HG03095 (cell line): ENCODE measurements at regions not wholly inside any gene's neighbourhood (a gene's known extent, or its start where the extent isn't known, plus 50 kb on each side); places are given as distances from the start of the nearest gene placed in this dataset.
"Not testable (repeated sequence)": the region's sequence is repeated elsewhere in the genome, so short reads cannot be mapped to it uniquely, and the experiment has no call there.

Experiments
- ATAC-seq: cut with Tn5 transposase; IDR thresholded peaks from one replicate; pipeline ENCODE4 v1.9.1; 2021; ENCODE audit warnings: moderate library complexity; ENCODE audit not compliant: unreplicated experiment

- no peak for ATAC-seq
Measured at GRCh38 chr6:144474290-144474689, 189.2 kb downstream of the UTRN start.

GRCh38 chr6:144474904-144475303 is 189.8 kb downstream of the UTRN start:
- no peak for ATAC-seq

DNA sequence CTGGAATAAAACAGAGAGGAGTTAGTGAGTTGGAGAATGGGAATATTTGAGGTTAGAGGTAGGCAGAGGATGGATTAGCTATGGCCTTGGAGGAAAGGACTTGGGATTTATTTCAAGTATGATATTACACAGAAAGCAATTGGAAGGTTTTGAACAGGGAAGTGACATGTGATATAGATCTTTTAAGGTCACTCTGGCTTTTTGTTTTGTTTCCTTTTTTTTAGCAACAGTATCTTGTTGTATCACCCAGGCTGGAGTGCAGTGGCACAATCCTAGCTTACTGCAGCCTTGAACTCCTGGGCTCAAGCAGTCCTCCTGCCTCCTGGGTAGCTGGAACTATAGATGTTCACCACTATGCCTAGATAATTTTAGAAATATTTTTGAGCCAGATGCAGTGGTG is 190.3 kb downstream of the UTRN start:
- ATAC-seq = no peak

DNA sequence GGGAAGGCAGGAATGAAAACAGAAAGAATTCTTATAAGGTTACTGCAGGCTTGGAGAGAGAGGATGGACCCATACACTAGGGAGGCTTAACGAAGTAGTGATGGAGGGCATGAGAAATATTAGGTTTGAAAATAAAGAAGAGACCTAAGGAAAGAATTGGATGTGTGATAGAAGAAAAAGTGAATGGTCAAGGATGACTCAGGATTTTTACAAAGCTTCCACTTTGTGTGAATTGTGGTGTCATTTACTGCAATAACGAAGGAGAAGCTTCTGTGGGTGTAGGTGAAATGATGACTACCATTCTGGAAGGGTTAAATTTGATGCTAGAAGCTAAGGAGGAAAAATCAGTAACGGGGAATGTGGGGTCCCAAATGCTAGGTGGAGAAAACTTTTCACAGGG is 191.2 kb downstream of the UTRN start:
- no peak for ATAC-seq

- no peak for ATAC-seq
Measured at GRCh38 chr6:144477396-144477795, 192.3 kb downstream of the UTRN start.

- ATAC-seq = no peak
Measured at GRCh38 chr6:144477856-144478255, 192.7 kb downstream of the UTRN start.

DNA sequence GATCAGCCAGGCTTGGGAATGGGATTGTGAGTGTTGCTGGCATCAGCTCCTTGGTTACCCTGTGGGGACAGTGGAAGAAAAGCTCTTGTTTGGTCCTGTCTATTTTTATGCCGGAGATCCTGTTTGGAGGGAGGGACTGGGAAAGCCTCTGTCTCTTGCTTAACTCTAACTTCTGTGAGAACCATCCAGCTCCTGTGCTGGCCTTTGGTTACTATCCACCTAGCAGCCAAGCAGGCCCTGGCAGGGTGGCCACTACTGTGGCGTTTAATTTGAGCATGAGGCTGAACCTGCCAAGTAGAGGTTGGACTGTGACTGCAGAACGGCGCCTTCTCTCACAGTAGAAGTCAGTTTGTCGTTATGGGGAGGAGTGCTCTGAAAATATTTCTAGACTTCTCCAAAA is 193.3 kb downstream of the UTRN start:
- ATAC-seq = no peak

DNA sequence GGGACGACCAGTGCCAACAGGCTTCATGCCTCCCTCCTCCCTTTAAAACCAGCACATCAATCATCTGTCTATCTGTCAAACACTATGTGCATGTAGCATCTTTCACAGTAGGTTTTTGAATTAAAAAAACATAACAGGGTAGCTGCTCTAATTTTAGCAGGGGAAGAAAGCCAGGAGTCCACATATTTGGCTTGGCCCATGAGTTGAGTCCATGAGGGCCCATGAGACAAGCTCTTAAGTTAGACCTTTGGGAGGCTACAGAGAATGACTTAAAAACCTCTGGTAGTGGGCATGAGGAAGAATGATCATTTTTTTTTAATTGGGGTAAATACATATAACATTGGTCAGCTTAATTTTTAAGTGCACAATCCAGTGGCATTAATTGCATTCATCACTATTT is 194.9 kb downstream of the UTRN start:
- ATAC-seq = no peak

DNA sequence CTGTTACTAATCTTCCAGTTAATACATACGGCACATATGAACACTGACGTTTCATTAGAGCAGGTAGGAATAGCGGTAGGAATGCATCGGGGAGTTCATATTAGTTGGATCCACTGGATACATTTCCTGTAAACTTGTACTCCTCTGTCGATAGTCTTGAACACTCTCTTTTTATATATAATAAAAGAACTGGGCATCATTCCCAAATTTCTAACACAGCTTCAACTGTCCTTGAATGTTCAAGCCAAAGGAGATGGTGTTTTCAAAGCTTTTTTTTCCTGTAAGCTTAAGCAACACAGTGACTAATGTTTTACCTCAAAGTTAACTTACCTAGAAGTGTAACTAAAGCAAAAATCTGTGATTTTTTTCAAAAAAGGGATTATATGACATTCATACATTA is 195.3 kb downstream of the UTRN start:
- ATAC-seq = no peak

- ATAC-seq = no peak
Measured at GRCh38 chr6:144481527-144481926, 196.4 kb downstream of the UTRN start.

GRCh38 chr6:144482142-144482541 is 197.0 kb downstream of the UTRN start:
- ATAC-seq = peak; percentile 93

DNA sequence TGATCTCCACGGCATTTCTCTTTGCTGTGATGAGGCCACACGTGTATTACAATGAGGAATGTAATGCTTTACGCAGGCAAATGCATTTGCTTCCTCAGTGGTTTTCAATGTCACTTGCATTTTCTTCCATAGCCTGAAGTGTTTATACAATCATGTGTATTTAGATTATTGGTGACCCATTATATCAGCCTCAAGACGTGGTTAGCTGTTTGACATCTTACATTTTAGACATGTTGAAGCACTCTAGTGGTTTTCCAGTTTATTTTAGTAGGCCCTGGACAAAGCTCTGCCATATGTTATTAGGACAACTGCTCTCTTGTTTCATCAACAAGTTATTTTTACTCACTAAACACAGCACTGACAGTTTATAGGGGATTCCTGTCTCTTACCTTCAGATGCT is 200.4 kb downstream of the UTRN start:
- ATAC-seq = no peak

DNA sequence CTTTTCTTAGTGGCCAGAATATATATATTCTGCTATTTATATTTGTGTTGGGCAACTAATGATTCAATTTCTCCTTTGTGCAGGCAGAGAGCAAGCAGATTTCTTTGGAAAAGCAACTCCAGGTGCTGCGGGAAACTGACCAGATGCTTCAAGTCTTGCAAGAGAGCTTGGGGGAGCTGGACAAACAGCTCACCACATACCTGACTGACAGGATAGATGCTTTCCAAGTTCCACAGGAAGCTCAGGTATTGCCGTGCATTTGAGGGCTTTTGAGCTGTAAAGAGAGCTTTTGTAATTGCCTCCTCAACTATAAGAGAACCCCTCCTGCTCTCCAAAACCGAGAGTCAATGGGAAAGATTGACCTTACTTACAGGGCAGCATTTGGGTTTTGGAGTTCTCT is 203.5 kb downstream of the UTRN start:
- no peak for ATAC-seq

GRCh38 chr6:144493035-144493910 is 208.1 kb downstream of the UTRN start:
- no peak for ATAC-seq

DNA sequence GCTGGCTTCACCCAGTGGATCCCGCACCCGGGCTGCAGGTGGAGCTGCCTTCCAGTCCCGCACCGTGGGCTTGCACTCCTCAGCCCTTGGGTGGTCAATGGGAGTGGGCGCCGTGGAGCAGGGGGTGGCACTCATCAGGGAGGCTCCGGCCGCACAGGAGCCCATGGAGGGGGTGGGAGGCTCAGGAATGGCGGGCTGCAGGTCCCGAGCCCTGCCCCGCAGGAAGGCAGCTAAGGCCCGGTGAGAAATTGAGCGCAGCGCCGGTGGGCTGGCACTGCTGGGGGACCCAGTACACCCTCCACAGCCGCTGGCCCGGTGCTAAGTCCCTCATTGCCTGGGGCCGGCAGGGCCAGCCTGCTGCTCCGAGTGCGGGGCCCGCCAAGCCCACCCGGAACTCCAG is 209.9 kb downstream of the UTRN start:
- ATAC-seq = not testable (repeated sequence)

DNA sequence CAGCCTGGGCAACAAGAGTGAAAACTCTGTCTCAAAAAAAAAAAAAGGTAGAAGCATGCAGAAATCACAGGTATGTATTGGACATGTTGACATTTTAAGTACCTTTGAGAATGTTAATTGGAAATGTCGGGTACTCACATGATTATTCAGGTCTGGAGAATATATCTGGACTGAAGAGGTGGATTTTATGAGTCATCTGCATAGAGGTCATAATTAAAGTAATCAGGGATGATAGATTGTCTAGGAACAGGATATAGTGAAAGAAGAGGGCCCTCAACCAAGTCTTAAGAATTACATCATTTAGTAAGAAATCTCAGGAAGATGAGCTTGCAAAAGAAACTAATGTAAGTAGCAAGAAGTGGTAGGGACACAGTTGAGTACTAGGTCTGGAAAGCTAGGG is 212.5 kb downstream of the UTRN start:
- ATAC-seq = no peak

GRCh38 chr6:144500892-144501291 is 215.8 kb downstream of the UTRN start:
- no peak for ATAC-seq

DNA sequence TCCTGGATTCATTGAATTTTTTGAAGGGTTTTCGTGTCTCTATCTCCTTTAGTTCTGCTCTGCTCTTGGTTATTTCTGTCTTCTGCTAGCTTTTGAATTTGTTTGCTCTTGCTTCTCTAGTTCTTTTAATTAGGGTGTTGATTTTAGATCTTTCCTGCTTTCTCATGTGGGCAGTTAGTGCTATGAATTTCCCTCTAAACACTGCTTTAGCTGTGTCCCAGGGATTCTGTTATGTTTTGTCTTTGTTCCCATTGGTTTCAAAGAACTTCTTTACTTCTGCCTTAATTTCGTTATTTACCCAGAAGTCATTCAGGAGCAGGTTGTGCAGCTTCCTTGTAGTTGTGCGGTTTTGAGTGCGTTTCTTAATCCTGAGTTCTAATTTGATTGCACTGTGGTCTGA is 220.1 kb downstream of the UTRN start:
- not testable (repeated sequence) for ATAC-seq

GRCh38 chr6:144506051-144506450 is 220.9 kb downstream of the UTRN start:
- ATAC-seq = not testable (repeated sequence)

DNA sequence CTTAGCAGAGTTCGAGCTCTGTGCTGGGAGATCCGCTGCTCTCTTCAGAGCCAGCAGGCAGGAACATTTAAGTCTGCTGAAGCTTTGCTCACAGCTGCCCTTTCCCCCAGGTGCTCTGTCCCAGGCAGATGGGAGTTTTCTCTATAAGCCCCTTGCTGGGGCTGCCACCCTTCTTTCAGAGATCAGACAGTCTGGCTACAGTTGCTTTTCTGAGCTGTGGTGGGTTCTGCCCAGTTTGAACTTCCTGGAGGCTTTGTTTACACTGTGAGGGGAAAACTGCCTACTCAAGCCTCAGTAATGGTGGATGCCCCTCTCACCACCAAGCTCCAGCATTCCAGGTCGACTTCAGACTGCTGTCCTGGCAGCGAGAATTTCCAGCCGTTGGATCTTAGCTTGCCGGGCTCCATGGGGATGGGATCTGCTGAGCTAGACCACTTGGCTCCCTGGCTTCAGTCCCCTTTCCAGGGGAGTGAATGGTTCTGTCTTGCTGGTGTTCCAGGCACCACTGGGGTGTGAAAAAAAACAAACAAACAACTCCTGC is 222.7 kb downstream of the UTRN start:
- ATAC-seq = not testable (repeated sequence)

DNA sequence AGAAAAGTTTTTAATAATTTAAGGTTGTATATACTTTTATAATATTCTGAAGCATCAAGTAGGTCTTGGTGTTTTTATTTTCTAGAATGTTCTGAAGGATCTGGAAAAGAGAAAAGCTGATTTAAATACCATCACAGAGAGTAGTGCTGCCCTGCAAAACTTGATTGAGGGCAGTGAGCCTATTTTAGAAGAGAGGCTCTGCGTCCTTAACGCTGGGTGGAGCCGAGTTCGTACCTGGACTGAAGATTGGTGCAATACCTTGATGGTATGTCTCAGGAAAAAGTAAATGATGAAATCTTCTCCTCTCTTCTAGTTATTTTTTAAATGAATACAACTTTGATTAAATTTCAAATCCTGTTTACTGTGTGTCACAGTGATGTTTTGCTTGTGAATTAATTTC is 225.7 kb downstream of the UTRN start:
- ATAC-seq = no peak

DNA sequence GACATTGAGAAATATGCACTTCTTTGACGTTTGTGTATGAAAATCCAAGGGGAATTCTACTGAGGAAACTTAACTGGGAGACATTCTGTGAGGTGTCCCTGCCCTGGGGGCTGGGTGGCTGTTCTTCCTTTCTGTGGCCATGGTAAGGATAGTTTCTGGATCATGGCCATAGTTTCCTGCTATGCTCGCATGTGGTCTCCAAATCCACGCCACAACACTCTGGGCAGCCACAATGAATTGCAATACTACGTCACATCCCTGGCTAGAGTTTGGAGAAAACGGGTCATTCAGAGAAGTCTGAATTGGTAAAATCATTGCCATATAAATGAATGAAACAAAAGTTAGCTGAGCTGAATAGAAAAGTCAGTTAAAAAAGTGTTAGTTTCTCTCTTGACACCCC is 230.6 kb downstream of the UTRN start:
- ATAC-seq = no peak

GRCh38 chr6:144519426-144519825 is 234.3 kb downstream of the UTRN start:
- ATAC-seq = no peak
